ENCODE measurements at regions not wholly inside any gene's neighbourhood (a gene's known extent, or its start where the extent isn't known, plus 50 kb on each side); places are given as distances from the start of the nearest gene placed in this dataset.

- no peak for TF ChIP-seq CTCF (IDR thresholded peaks at IDR 0.05)
- no peak for TF ChIP-seq POLR2AphosphoS5 (IDR thresholded peaks at IDR 0.05; ENCODE audit: insufficient read depth in 1 of 2, low read depth in 1 of 2)
- no peak for TF ChIP-seq POLR2A (IDR thresholded peaks at IDR 0.05)
Observed at GRCh38 chr6:90860822-90861601, 274.1 kb upstream of the MAP3K7 start.
